WI38 (cell line): ENCODE measurements at regions not wholly inside any gene's neighbourhood (a gene's known extent, or its start where the extent isn't known, plus 50 kb on each side); places are given as distances from the start of the nearest gene placed in this dataset.

Experiments
- H3K4me3 ChIP-seq: 2 replicates; pipeline ENCODE4 v1.5.1; 2011; ENCODE audit warnings: low read depth, mild to moderate bottlenecking, control low read depth, low read length
- TF ChIP-seq, protein P1 (sequence below): IDR thresholded peaks from 2 replicates; pipeline ENCODE4 v1.5.1; 2012; ENCODE audit warnings: low read depth, mild to moderate bottlenecking, control low read depth, low read length

DNA sequence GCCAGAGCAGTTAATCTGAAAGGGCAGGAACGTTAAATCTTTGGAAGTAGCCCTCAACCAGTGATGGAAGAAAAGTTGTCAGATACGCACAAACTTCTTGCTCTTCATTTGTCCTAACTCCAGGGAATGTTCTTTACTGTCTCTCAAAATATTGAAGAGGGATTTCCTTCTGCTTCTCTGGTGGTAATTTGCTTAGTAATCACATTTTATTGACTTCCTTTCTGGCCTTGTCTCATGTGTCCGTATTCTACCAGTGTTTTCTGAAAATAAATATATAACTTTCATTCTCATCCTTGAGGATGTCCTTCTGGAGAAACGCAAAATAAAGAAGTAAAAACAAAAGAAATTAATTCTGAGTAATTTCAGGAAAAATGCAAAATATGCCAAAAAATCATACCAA is 282.1 kb downstream of the CYLC2 start:
- TF ChIP-seq, protein P1, sequence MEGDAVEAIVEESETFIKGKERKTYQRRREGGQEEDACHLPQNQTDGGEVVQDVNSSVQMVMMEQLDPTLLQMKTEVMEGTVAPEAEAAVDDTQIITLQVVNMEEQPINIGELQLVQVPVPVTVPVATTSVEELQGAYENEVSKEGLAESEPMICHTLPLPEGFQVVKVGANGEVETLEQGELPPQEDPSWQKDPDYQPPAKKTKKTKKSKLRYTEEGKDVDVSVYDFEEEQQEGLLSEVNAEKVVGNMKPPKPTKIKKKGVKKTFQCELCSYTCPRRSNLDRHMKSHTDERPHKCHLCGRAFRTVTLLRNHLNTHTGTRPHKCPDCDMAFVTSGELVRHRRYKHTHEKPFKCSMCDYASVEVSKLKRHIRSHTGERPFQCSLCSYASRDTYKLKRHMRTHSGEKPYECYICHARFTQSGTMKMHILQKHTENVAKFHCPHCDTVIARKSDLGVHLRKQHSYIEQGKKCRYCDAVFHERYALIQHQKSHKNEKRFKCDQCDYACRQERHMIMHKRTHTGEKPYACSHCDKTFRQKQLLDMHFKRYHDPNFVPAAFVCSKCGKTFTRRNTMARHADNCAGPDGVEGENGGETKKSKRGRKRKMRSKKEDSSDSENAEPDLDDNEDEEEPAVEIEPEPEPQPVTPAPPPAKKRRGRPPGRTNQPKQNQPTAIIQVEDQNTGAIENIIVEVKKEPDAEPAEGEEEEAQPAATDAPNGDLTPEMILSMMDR: no peak
- H3K4me3 ChIP-seq: no peak overlapping the region

DNA sequence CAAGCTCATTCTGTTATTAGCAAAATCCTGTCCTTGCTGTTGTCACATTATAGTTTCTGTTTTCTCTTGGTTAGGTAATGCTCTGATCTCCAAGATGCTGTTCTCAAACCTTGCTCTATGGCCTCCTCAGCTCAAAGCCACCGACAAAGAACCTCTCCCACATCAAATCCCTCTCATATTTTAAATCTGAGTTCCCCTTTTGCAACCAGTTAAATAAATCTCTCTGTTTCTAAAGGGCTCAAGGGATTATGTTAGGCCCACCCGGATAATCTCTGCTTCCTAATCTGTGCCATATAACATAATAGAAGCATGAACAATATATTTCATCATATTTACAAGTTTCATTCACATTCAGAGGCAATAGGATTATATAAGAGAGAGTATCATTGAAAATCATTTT is 286.0 kb downstream of the CYLC2 start:
- TF ChIP-seq, protein P1: no peak
- H3K4me3 ChIP-seq: no peak overlapping the region

DNA sequence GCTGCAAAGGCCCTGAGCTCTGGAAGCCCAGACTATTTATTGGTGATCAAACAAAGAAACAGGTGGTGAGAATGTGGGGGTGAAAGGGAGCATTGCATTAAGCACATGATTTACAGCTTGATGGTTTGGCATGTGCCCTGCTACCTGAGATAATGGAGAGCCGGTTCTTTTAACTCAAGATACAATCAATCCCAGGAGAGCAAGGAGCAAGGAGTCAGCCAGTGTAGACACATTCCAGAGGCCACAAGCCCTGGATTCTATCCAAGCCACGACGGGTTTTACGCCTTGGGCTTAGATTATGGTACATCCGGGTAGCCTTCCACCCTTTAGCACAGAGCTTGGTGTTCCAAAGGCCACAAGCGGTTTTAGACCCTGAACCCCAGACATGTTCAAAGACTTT is 292.2 kb downstream of the CYLC2 start:
- TF ChIP-seq, protein P1: no peak
- no peak overlapping the region for H3K4me3 ChIP-seq

DNA sequence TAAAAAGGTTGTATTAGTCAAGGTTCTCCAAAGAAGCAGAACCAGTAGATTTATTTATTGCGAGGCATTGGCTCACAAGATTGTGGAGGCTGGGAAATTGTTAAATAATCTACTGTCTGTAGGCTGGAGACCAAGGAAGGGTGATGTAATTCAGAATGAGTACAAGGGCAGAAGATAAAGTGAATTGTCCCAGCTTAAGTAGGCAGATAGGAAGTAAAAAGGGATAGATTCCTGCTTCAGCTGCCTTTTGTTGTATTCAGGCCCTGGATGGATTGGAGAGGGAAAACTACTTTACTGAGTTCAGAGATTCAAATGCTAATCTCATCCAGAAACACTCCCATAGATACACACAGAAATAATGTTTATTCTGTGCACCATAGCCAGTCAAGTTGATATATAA is 301.1 kb downstream of the CYLC2 start:
- TF ChIP-seq, protein P1: no peak
- no peak overlapping the region for H3K4me3 ChIP-seq

DNA sequence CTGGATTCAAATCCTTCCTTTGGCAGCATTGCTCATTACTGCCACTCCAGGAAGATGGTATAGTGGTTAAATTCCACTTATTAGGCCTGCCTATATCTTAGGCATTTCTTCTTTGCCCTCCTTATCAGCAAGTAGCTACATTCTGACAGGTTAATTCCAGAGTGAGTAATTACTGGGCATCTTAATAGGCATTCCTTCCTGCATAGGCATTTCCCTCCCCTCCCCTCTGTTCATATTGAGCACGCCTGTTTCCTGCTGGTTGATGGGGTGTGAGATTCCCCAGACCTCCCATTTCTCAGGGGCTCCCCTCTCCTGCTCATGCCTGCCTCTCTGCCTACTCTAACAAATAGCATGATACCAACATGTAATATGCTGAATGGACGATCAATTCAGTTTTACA is 305.9 kb downstream of the CYLC2 start:
- TF ChIP-seq, protein P1: no peak
- H3K4me3 ChIP-seq: no peak overlapping the region

DNA sequence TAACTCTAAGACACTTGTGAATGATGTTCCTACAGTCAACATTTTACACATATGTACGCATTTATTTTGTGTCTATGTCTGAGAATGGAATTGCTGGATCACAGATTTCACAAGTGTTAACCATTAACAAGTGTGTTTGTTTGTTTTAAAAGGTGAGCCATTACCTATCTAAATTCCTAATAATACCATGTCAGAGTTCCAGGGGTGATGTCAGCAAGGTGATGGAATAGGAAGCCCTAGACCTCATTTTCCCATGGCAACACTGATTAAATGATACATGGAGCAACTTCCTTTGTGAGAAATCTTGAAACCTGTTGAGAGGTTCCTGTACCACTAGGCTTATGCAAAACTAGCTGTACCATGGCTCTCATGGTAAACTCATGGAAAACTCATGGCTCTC is 309.7 kb downstream of the CYLC2 start:
- TF ChIP-seq, protein P1: no peak
- H3K4me3 ChIP-seq: no peak overlapping the region

DNA sequence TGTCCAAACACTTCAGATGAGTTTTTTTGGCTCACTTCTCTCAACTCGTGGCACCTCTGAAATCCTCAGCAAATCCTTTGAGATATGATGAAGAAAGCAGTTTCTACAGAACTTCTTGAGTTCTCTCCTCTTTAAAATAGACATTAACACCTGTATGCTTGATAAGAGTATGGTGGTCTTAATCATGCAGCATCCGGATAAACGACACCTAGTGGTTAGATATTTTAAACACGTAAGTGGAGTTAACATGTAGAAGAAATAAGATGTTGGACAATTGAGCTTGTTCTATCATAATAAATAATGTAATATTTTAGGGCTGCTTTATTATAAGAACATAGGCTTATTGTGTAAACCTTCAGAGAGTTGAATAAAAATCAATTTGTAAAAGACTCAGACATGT is 324.8 kb downstream of the CYLC2 start:
- TF ChIP-seq, protein P1: no peak
- no peak overlapping the region for H3K4me3 ChIP-seq

DNA sequence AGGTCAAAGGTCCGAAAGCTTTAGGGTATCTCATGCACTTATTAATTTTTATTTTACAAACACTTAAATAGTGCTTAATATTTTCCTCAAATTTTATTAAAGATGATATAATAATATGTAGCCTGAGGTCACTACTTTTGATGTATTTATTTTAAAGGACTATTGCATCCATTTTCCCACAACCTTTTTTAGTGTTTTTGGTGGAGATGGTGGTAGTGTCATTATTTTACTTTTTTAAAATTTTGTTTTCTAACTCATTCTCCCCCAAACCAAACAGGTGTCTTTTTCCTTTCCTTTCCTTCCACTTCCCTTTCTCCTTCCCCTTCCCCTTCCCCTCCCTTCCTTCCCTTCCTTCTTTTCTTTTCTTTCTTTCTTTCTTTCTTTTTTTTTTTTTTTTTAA is 328.6 kb downstream of the CYLC2 start:
- TF ChIP-seq, protein P1: no peak

More for the DNA sequence above, 328.6 kb downstream of the CYLC2 start:
- no peak overlapping the region for H3K4me3 ChIP-seq
